GM12891 (cell line): ENCODE measurements at regions not wholly inside any gene's neighbourhood (a gene's known extent, or its start where the extent isn't known, plus 50 kb on each side); places are given as distances from the start of the nearest gene placed in this dataset.

Source experiments
- POLR2A ChIP-seq: IDR thresholded peaks from 2 replicates; pipeline ENCODE4 v1.6.1; 2011; ENCODE audit warnings: low read depth, low read length, control low read depth
- POLR2AphosphoS5 ChIP-seq: IDR thresholded peaks from 2 replicates; pipeline ENCODE4 v1.6.1; 2011; ENCODE audit warnings: low read depth, low read length, control low read depth
- SPI1 ChIP-seq: IDR thresholded peaks from 2 replicates; pipeline ENCODE4 v1.6.1; 2011; ENCODE audit warnings: low read depth, low read length, control low read depth

- TF ChIP-seq POLR2A (no peak), SPI1 (no peak), POLR2AphosphoS5 (no peak)
These were observed 550.4 kb upstream of the AMELY start for GRCh38 chrY:7461873-7462525.
